Breast epithelium (tissue), 3 donors: ENCODE measurements at regions not wholly inside any gene's neighbourhood (a gene's known extent, or its start where the extent isn't known, plus 50 kb on each side); places are given as distances from the start of the nearest gene placed in this dataset.

ENCODE experiments used
- POLR2A ChIP-seq: fragments of 450-650 bp; IDR thresholded peaks from one replicate; pipeline ENCODE4 v1.6.1; 2016; ENCODE audit warnings: antibody characterized with exemption, mild to moderate bottlenecking, moderate library complexity
- TF ChIP-seq, protein P1 (sequence below), 3 donors: fragments of 450-650 bp; IDR thresholded peaks; one replicate each; pipeline ENCODE4 v1.5.1; 2016 to 2017; ENCODE audit warnings: antibody characterized with exemption in 3 of 3, mild to moderate bottlenecking in 3 of 3, moderate library complexity in 3 of 3

GRCh38 chr14:56040121-56040520, 78.1 kb upstream of the PELI2 start:
- TF ChIP-seq, protein P1, sequence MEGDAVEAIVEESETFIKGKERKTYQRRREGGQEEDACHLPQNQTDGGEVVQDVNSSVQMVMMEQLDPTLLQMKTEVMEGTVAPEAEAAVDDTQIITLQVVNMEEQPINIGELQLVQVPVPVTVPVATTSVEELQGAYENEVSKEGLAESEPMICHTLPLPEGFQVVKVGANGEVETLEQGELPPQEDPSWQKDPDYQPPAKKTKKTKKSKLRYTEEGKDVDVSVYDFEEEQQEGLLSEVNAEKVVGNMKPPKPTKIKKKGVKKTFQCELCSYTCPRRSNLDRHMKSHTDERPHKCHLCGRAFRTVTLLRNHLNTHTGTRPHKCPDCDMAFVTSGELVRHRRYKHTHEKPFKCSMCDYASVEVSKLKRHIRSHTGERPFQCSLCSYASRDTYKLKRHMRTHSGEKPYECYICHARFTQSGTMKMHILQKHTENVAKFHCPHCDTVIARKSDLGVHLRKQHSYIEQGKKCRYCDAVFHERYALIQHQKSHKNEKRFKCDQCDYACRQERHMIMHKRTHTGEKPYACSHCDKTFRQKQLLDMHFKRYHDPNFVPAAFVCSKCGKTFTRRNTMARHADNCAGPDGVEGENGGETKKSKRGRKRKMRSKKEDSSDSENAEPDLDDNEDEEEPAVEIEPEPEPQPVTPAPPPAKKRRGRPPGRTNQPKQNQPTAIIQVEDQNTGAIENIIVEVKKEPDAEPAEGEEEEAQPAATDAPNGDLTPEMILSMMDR (IDR thresholded peaks at IDR 0.05): no peak
- TF ChIP-seq POLR2A: no peak
